HCT116 (cell line): ENCODE measurements at regions not wholly inside any gene's neighbourhood (a gene's known extent, or its start where the extent isn't known, plus 50 kb on each side); places are given as distances from the start of the nearest gene placed in this dataset.

Experiments used
- ATAC-seq: fragments of 200-7000 bp; cut with Tn5 transposase; 2 replicates; pipeline ENCODE4 v1.9.1; 2020; ENCODE audit warnings: mild to moderate bottlenecking, moderate library complexity
- BruUV-seq: library from RNA; stranded (reverse); fragments of 400-500 nt; replicated peaks from 2 replicates; lab custom pipeline; 2021; lab: Mats Ljungman, UMichigan
- CTCF ChIA-PET: fragments of 300-600 bp; sonication (Branson Sonifier 250); formaldehyde crosslinking; loops from one replicate; lab custom pipeline; 2021; ENCODE audit warnings: antibody characterized with exemption; lab: Charles Lee
- POLR2A ChIA-PET: fragments of 300-600, 350-600 bp; sonication (Branson Sonifier 250); formaldehyde crosslinking; loops from one replicate; lab custom pipeline; 2021; ENCODE audit warnings: antibody characterized with exemption; lab: Charles Lee
- RAD21 ChIA-PET, 2 experiments: fragments of 300-600 bp; sonication (Branson Sonifier 250); formaldehyde crosslinking; loops; one replicate each; lab custom pipeline; 2023; ENCODE audit warnings: low total read pairs in 2 of 2; ENCODE audit not compliant: uncharacterized antibody in 2 of 2, unreplicated experiment in 2 of 2, low non-redundant PET in 1 of 2; lab: Charles Lee
- DNase-seq: peaks from one replicate; pipeline ENCODE4 v3.0.0-alpha.2; 2010; ENCODE audit warnings: low read depth, low spot score
- H2AFZ ChIP-seq: fragments of 200-600 bp; shearing (Covaris generic), sonication (generic); 2 replicates; pipeline ENCODE4 v1.6.1; 2017; ENCODE audit warnings: low read depth, mixed run types, mixed read lengths, antibody characterized with exemption, low read length; ENCODE audit not compliant: poor library complexity, severe bottlenecking
- H3K27ac ChIP-seq: 2 replicates; pipeline ENCODE4 v1.5.1; 2012; ENCODE audit warnings: low read depth, low read length
- H3K27me3 ChIP-seq: fragments of 200-600 bp; sonication (generic); 2 replicates; pipeline ENCODE4 v1.6.1; 2016; ENCODE audit warnings: mixed run types, low read length, mixed read lengths; ENCODE audit not compliant: insufficient read depth
- H3K36me3 ChIP-seq, 2 experiments: fragments of 200-500 bp in 1 of 2; fragments of 200-600 bp in 1 of 2; sonication (Bioruptor generic) in 1 of 2; sonication (generic) in 1 of 2; 2 replicates each; pipeline versions ENCODE4 v1.5.1 to v1.6.1; 2014 to 2016; ENCODE audit warnings: low read length in 2 of 2, inconsistent platforms in 1 of 2, mixed read lengths in 1 of 2, mixed run types in 1 of 2; ENCODE audit not compliant: insufficient read depth in 2 of 2, control insufficient read depth in 1 of 2
- H3K4me1 ChIP-seq, 2 experiments: fragments of 200-600 bp in 1 of 2; sonication (generic) in 1 of 2; 2 replicates each; pipeline versions ENCODE4 v1.5.1 to v1.6.1; 2012 to 2017; ENCODE audit warnings: low read length in 2 of 2, inconsistent platforms in 1 of 2, mild to moderate bottlenecking in 1 of 2, mixed read lengths in 1 of 2, mixed run types in 1 of 2, moderate library complexity in 1 of 2; ENCODE audit not compliant: insufficient read depth in 2 of 2, control insufficient read depth in 1 of 2
- H3K4me2 ChIP-seq: fragments of 200-600 bp; sonication (generic); 2 replicates; pipeline ENCODE4 v1.6.1; 2017; ENCODE audit warnings: mixed run types, low read length, mixed read lengths
- H3K4me3 ChIP-seq, 2 experiments: fragments of 200-600 bp in 1 of 2; sonication (generic) in 1 of 2; replicated peaks in 1 of 2; 2 replicates each; pipeline ENCODE4 v1.5.1; 2011 to 2016; ENCODE audit warnings: low read length in 2 of 2, control low read depth in 1 of 2, low read depth in 1 of 2, mild to moderate bottlenecking in 1 of 2, mixed read lengths in 1 of 2, mixed run types in 1 of 2
- H3K79me2 ChIP-seq: fragments of 200-600 bp; sonication (generic); 2 replicates; pipeline ENCODE4 v1.6.1; 2017; ENCODE audit warnings: mild to moderate bottlenecking, mixed run types, low read length, moderate library complexity, mixed read lengths; ENCODE audit not compliant: insufficient read depth
- H3K9ac ChIP-seq: fragments of 200-600 bp; sonication (generic); 2 replicates; pipeline ENCODE4 v1.6.1; 2016; ENCODE audit warnings: low read length, mixed read lengths
- H3K9me2 ChIP-seq: fragments of 200-600 bp; sonication (generic), shearing (Covaris generic); 2 replicates; pipeline ENCODE4 v1.6.1; 2017; ENCODE audit warnings: mixed run types, mild to moderate bottlenecking, moderate library complexity; ENCODE audit not compliant: insufficient read depth
- H3K9me3 ChIP-seq, 2 experiments: fragments of 200-500 bp in 1 of 2; fragments of 200-600 bp in 1 of 2; sonication (Bioruptor generic) in 1 of 2; sonication (generic) in 1 of 2; 2 replicates each; pipeline ENCODE4 v1.6.1; 2014 to 2017; ENCODE audit warnings: low read length in 2 of 2, mixed read lengths in 2 of 2, inconsistent platforms in 1 of 2, low read depth in 1 of 2, mild to moderate bottlenecking in 1 of 2, mixed run types in 1 of 2, moderate library complexity in 1 of 2; ENCODE audit not compliant: control insufficient read depth in 1 of 2, insufficient read depth in 1 of 2
- H4K20me1 ChIP-seq: fragments of 200-600 bp; sonication (generic), shearing (Covaris generic); 2 replicates; pipeline ENCODE4 v1.6.1; 2017; ENCODE audit warnings: mixed run types, mild to moderate bottlenecking, moderate library complexity; ENCODE audit not compliant: insufficient read depth
- CBX3 ChIP-seq: IDR thresholded peaks from 2 replicates; pipeline ENCODE4 v1.6.1; 2012; ENCODE audit warnings: low read depth
- CTCF ChIP-seq, 3 experiments: fragments of 200-600 bp in 1 of 3; sonication (generic) in 1 of 3; IDR thresholded peaks in 2 of 3; conservative IDR thresholded peaks in 1 of 3; 2 replicates each; pipeline ENCODE4 v1.5.1; 2012 to 2017; ENCODE audit warnings: low read depth in 2 of 3, low read length in 2 of 3, antibody characterized with exemption in 1 of 3, borderline replicate concordance in 1 of 3, control low read depth in 1 of 3, mild to moderate bottlenecking in 1 of 3, mixed read lengths in 1 of 3, mixed run types in 1 of 3, moderate library complexity in 1 of 3; ENCODE audit not compliant: insufficient read depth in 1 of 3
- EGR1 ChIP-seq: IDR thresholded peaks from 2 replicates; pipeline ENCODE4 v1.6.1; 2012; ENCODE audit warnings: low read depth
- ELF1 ChIP-seq: IDR thresholded peaks from 2 replicates; pipeline ENCODE4 v1.6.1; 2012; ENCODE audit warnings: low read depth, borderline replicate concordance
- EZH2 ChIP-seq: fragments of 200-600 bp; sonication (generic); IDR thresholded peaks from 2 replicates; pipeline ENCODE4 v1.6.1; 2017; ENCODE audit warnings: antibody characterized with exemption, mixed run types
- EZH2phosphoT487 ChIP-seq: fragments of 200-600 bp; IDR thresholded peaks from 2 replicates; pipeline ENCODE4 v1.6.1; 2018; ENCODE audit warnings: antibody characterized with exemption, borderline replicate concordance
- FOSL1 ChIP-seq: IDR thresholded peaks from 2 replicates; pipeline ENCODE4 v1.6.1; 2012; ENCODE audit warnings: low read depth
- JUND ChIP-seq: IDR thresholded peaks from 2 replicates; pipeline ENCODE4 v1.6.1; 2012
- SP1 ChIP-seq: IDR thresholded peaks from 2 replicates; pipeline ENCODE4 v1.6.1; 2012; ENCODE audit warnings: low read depth
- SRF ChIP-seq: IDR thresholded peaks from 2 replicates; pipeline ENCODE4 v1.6.1; 2012; ENCODE audit warnings: low read depth
- TCF7L2 ChIP-seq: IDR thresholded peaks from 2 replicates; pipeline ENCODE4 v1.7.0; 2011; ENCODE audit warnings: borderline replicate concordance, inconsistent platforms; ENCODE audit not compliant: insufficient read depth, insufficient read length; ENCODE audit errors: extremely low read depth
- YY1 ChIP-seq: IDR thresholded peaks from 2 replicates; pipeline ENCODE4 v1.6.1; 2011; ENCODE audit warnings: low read length, low read depth, moderate library complexity, mild to moderate bottlenecking; ENCODE audit not compliant: insufficient replicate concordance; ENCODE audit errors: extremely low read depth
- ZFX ChIP-seq: fragments of 450-650 bp; IDR thresholded peaks from 2 replicates; pipeline ENCODE4 v1.6.1; 2017
- ZNF274 ChIP-seq: fragments of 200-500 bp; sonication (Bioruptor generic); IDR thresholded peaks from 2 replicates; pipeline ENCODE4 v1.6.1; 2014; ENCODE audit warnings: mild to moderate bottlenecking, low read depth, low read length, inconsistent platforms
- intact Hi-C: fragments of 100-400 bp; cut with micrococcal nuclease; formaldehyde crosslinking; loops from 2 replicates; pipeline ENCODE4 v1.10.0; 2022
- TF ChIP-seq, protein P1 (sequence below): IDR thresholded peaks from 2 replicates; pipeline ENCODE4 v1.6.1; 2011; ENCODE audit warnings: mild to moderate bottlenecking, low read length, moderate library complexity; ENCODE audit not compliant: insufficient replicate concordance; ENCODE audit errors: extremely low read depth
- TF ChIP-seq, protein P2 (sequence below): IDR thresholded peaks from 2 replicates; pipeline ENCODE4 v1.6.1; 2012
- TF ChIP-seq, protein P3 (sequence below): IDR thresholded peaks from 2 replicates; pipeline ENCODE4 v1.6.1; 2012; ENCODE audit warnings: low read depth

GRCh38 chr15:25170113-25170731 lies 215.4 kb downstream of the SNRPN start:
- ATAC-seq (no peak), DNase-seq (no peak)
- H3K4me1 ChIP-seq = no peaks in the 10 kb centered on the region
- no peaks in the 10 kb centered on the region for H3K36me3 ChIP-seq
- no TSS peak for BruUV-seq
- H4K20me1 ChIP-seq = no peaks in the 10 kb centered on the region
- intact Hi-C loops = no loop called here
- no peak overlapping the region for H2AFZ ChIP-seq
- H3K9ac ChIP-seq = no peak overlapping the region
- RAD21 ChIA-PET = no interaction called here
- no peaks in the 10 kb centered on the region for H3K9me2 ChIP-seq
- POLR2A ChIA-PET = no interaction called here
- H3K9me3 ChIP-seq = peaks cover 13% of the 10 kb centered on the region in 2 experiments; a peak in 2 of 4 replicates
- no peak for TF ChIP-seq ZNF274
- TF ChIP-seq CBX3 = no peak
- no peak for TF ChIP-seq SP1
- TF ChIP-seq FOSL1 = no peak
- no peak for TF ChIP-seq ZFX
- no peak for TF ChIP-seq EGR1
- no peak for TF ChIP-seq EZH2phosphoT487
- TF ChIP-seq, protein P1, sequence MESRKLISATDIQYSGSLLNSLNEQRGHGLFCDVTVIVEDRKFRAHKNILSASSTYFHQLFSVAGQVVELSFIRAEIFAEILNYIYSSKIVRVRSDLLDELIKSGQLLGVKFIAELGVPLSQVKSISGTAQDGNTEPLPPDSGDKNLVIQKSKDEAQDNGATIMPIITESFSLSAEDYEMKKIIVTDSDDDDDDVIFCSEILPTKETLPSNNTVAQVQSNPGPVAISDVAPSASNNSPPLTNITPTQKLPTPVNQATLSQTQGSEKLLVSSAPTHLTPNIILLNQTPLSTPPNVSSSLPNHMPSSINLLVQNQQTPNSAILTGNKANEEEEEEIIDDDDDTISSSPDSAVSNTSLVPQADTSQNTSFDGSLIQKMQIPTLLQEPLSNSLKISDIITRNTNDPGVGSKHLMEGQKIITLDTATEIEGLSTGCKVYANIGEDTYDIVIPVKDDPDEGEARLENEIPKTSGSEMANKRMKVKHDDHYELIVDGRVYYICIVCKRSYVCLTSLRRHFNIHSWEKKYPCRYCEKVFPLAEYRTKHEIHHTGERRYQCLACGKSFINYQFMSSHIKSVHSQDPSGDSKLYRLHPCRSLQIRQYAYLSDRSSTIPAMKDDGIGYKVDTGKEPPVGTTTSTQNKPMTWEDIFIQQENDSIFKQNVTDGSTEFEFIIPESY = no peak
- no peak for TF ChIP-seq ELF1
- TF ChIP-seq, protein P2, sequence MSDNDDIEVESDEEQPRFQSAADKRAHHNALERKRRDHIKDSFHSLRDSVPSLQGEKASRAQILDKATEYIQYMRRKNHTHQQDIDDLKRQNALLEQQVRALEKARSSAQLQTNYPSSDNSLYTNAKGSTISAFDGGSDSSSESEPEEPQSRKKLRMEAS = no peak
- TF ChIP-seq SRF = no peak
- TF ChIP-seq, protein P3, sequence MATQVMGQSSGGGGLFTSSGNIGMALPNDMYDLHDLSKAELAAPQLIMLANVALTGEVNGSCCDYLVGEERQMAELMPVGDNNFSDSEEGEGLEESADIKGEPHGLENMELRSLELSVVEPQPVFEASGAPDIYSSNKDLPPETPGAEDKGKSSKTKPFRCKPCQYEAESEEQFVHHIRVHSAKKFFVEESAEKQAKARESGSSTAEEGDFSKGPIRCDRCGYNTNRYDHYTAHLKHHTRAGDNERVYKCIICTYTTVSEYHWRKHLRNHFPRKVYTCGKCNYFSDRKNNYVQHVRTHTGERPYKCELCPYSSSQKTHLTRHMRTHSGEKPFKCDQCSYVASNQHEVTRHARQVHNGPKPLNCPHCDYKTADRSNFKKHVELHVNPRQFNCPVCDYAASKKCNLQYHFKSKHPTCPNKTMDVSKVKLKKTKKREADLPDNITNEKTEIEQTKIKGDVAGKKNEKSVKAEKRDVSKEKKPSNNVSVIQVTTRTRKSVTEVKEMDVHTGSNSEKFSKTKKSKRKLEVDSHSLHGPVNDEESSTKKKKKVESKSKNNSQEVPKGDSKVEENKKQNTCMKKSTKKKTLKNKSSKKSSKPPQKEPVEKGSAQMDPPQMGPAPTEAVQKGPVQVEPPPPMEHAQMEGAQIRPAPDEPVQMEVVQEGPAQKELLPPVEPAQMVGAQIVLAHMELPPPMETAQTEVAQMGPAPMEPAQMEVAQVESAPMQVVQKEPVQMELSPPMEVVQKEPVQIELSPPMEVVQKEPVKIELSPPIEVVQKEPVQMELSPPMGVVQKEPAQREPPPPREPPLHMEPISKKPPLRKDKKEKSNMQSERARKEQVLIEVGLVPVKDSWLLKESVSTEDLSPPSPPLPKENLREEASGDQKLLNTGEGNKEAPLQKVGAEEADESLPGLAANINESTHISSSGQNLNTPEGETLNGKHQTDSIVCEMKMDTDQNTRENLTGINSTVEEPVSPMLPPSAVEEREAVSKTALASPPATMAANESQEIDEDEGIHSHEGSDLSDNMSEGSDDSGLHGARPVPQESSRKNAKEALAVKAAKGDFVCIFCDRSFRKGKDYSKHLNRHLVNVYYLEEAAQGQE = no peak
- no peak for TF ChIP-seq EZH2
- TF ChIP-seq CTCF (IDR thresholded peaks at IDR 0.05 in 2 of 3, conservative IDR thresholded peaks at IDR 0.05 in 1 of 3; ENCODE audit: borderline replicate concordance in 1 of 3, insufficient read depth in 1 of 3, low read depth in 2 of 3, low read length in 2 of 3) = no peak
- TF ChIP-seq YY1 = no peak
- TF ChIP-seq TCF7L2 = no peak
- no peak for TF ChIP-seq JUND
- CTCF ChIA-PET = no interaction called here
- no peaks in the 10 kb centered on the region for H3K27me3 ChIP-seq
- no peak overlapping the region for H3K4me2 ChIP-seq
- H3K79me2 ChIP-seq = no peaks in the 10 kb centered on the region
- H3K27ac ChIP-seq = no peak overlapping the region
- no peak overlapping the region for H3K4me3 ChIP-seq
